ENCODE measurements at regions not wholly inside any gene's neighbourhood (a gene's known extent, or its start where the extent isn't known, plus 50 kb on each side); places are given as distances from the start of the nearest gene placed in this dataset.

DNA sequence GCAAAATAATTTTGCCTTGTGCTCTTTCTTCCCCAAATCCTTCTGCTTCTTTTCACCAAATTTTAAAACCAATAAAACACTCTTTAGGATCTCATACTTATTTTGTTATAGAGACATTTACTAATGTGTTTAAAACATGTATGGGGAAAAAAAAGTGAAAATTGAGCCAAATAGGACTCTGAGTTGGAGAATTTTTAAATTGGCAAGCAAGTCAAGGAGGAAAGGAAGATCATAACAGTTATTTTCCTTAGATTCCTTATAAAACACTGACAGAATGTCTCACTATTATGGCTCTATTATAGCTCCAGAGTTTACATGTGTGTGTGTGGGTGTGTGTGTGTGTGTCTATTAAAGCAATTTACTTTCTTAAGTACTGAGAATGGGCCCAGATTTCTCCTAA, 220.5 kb downstream of the SLC6A15 start:
- TF ChIP-seq YY1 (IDR thresholded peaks at IDR 0.05; ENCODE audit: insufficient read depth, insufficient read length) (no peak), ZNF274 (IDR thresholded peaks at IDR 0.05; ENCODE audit: low read depth, low read length) (no peak), SUZ12 (IDR thresholded peaks at IDR 0.05; ENCODE audit: extremely low read depth, insufficient read depth, insufficient read length) (no peak)
